NCI-H187 (cell line): ENCODE measurements at regions not wholly inside any gene's neighbourhood (a gene's known extent, or its start where the extent isn't known, plus 50 kb on each side); places are given as distances from the start of the nearest gene placed in this dataset.
"Not testable (repeated sequence)": the region's sequence is repeated elsewhere in the genome, so short reads cannot be mapped to it uniquely, and the experiment has no call there.

ENCODE experiments used
- DNase-seq, 2 experiments: peaks; one replicate each; lab custom pipeline; 2025; lab: John Stamatoyannopoulos, UW

DNA sequence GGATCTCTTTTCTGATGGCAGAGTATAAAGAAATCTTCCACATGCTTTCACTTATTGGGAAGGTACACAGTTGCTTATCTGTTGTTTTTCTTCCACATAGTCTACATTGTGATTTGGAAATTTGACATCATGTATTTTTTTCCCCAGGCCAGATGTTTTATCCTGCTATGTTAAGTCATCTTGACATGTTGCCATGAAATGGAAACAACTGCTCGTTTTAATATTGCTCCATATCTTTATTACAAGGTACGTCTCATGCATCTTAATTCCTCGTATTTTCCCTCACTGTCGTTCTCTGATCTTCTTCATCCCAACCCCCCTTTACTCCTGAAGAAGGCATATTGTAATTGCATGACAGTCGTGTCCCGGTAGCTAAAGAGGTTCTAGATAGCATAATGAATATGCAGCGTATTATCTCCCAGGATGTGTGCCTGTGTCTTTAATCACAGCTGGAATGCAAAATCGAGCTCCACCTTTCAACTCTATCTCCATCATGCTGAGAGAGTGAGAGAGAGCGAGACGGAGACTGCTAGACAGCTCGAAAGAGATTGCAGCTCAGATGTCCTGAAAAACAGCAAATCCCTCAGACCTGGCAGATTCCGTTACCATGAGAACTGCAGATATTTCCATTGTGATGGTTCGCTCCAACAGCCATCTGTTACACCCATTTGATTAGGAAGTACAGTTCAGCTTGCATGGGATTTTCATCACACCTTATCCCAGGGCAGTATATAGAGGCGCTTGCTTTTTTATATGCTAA is 281.7 kb downstream of the TMEM38B start:
- no peak for DNase-seq

DNA sequence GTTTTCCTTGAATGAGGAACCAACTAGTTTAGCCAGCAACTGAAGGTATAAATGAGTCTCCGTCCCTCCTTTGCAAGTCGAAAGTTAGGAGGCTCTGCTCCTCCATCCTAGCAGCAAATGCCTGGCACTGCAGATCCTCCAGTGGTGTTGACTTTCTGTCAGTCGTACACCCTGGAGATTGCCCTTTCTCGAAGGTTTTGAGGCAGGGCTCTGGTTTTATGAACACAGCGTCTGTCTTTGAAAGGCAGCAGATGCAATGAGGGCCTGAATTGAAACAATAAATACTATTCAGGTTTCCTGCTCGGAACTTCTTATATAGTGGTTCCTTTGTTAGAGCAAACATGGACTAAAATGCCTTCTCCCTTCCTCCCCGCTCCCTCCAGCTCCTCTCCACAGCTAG is 284.0 kb downstream of the TMEM38B start:
- no peak for DNase-seq

DNA sequence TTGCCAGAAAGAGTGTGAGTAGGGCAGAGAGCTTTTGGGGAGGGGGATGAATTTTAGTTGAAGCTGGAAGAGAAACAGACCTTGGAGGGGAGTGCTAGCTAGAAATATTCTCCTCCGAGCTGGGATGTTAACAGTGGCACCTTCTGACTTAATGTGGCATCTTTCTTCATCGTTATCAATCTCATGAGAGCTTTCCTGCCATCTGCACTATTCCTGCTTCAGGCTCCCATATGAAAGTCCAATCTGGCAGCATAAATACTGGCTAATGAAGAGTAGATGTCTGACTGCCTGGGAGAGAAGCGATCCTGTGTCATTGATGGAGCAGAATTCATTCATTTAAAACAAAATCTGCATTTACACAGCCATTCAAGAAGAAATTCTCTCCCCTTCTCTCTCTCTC is 284.5 kb downstream of the TMEM38B start:
- no peak for DNase-seq

DNA sequence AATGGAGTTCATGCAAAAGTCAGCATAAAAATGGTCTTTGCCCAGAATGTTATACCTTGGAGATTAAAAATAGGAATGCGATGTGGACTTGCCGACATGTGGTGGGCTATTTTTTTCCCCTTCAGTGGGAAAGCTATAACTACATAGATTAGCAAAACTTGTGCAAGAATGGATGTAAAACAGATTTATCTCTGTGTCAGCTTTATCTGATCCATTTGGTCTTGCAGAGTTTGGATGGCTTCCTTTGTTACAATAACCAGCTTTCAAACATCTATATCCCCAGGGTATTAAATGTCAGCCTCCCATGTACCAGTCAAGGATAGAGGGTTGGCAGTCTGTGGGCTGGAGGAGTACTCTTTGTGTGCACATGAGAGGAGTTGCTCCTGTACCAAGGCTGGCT is 284.9 kb downstream of the TMEM38B start:
- no peak for DNase-seq

DNA sequence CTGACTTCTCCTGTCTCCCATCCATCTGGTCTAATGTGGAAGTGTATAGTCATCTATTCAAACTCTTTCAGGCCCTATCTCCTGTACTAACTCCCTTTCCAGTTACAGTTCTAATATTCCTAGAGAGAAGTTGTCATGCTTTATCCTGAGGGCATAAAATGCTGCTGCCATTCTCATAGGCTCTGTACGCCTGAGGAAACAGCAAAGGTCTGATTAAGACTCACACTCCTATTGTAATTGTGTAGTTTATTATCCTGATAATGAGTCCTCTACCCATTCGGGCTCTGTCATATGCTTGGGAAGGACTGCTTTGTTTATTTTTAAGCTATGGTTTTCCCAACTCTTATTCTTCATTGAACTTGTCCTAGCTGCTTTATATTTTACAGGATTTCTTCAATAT is 290.4 kb downstream of the TMEM38B start:
- DNase-seq: no peak

DNA sequence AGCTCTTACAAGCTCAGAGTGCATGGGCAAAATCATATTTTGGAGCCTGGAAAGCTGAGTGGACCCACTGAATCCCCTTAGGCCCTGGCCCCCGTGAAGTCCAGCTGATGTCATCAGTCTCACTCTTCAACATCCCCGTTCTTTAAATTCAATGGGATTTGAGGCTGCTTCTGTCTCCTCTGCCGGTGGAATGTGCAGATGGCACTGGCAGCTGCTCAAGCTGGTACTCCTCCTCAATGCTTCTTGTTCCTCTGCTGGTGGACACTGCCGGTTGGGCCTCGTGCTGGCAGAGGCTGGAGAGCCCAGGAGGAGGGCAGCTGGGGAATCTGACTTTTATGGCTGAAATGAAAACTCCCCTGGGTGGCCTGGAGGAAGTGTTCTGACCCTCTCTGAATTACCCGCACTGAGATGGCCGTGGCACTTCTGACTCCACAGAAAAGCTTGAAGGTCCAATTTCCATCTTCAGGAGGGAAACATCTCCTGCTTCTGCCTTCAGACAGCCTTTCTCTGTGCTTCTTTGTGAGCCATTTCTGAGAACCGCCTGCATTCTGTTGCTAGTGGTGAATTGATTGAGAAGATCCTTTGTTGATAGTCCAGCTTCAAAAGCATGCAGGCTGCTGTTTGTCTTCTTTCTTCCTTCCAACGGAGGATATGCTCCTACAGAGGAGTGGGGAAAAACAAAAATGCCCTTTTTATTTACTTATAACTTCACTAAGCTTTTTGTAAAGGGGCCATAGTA is 298.9 kb downstream of the TMEM38B start:
- DNase-seq: no peak

DNA sequence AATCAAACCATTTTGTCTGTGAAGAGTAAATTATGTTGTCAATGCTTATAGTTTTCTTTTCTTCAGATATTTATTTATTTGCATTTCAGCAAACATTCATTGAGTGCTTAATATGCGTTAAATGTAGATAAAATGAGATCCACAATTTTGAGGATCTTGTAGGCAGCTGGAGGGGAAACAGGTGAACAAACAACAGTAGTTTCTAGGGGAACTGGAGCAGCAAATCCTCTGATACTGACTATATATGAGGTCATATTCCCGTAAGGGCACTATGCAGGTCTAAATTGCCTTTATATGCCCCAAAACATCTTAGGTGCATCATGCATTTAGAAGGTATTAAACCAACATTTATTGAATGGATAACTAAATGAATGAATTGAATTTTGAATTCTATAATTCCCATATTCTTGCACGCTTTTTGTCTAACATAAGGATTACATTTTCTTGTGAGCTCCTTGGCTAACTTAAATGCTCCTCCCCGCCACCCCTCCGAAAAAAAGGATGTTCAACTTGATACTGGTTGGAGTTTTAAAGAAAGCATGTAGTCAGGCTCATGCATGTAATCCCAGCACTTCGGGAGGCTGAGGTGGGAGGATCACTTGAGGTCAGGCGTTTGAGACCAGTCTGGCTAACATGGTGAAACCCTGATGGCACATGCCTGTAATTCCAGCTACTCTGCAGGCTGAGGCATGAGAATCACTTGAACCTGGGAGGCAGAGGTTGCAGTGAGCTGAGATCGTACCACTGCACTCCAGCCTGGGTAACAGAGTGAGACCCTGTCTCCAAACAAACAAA is 299.8 kb downstream of the TMEM38B start:
- no peak for DNase-seq

DNA sequence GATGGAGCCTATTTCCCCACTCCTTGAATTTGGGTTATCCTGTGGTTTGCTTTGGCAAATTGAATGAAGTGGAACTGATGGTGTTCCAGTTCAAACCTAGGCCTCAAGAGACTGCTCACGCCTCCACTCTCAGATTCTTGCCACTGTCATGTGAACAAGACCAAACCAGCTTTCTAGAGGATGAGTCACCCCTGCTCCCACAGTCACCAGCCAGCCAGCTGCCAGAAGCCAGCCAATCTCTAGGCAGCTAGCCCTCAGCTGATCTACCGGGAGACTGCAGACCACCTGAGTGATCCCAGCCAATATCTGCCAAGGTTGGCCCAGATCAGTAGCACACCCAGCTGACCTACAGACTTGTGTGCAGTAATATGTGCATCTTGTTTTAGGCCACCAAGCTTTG is 300.6 kb downstream of the TMEM38B start:
- DNase-seq: no peak

DNA sequence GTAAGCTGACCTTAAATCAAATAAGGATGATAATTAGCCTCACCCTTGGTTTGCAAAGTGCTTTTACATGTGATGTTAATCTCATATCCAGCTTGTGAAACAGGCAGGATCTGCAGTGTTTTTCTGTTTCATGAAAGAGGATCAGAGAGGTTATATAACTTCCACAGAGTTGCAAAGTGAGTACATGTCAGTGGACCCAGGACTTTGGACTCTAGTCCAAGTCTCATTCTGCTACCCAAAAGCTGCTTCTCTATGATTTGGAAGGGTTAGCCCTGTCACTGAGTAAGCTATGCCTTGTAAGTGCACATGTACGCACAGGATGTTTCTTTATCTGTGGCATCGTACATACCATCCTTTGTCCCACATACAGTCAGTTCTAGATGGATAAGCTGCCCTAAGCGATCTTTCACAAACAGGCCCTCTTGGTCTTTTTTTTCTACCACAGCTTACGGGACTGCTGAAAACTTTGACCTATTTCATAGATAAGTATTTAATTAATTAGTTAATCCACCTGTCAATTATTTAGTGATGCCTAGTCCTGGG is 322.9 kb downstream of the TMEM38B start:
- DNase-seq: no peak

DNA sequence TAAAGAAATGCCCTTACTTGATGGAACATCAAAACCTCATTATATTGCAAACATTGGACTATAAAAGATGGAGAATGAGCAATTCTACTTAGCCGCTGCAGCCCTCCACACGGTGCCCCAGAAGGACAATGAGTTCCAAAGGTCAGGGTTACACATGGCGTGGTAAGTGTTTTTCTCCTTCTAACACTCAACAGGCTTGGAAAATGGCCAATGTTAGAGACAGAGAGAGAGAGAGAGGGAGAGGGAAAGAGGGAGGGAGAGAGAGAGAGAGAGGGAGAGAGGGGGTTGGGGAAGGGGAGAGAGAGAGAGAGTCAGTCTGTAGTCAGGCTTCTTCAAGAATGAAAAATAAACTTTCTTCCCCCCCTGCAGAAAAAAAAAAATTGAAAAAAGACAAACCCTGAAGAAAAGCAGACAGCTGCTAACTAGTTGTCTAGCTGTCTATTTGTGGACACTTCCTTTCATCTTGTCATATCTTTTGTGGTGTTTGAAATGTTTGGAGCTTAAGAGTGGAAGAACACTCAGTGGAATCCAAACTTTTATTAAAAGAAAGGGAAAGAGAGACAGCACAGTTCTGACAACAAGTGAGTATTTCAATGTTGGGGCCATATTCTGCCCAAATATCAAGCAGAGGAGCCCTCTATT is 324.8 kb downstream of the TMEM38B start:
- no peak for DNase-seq

DNA sequence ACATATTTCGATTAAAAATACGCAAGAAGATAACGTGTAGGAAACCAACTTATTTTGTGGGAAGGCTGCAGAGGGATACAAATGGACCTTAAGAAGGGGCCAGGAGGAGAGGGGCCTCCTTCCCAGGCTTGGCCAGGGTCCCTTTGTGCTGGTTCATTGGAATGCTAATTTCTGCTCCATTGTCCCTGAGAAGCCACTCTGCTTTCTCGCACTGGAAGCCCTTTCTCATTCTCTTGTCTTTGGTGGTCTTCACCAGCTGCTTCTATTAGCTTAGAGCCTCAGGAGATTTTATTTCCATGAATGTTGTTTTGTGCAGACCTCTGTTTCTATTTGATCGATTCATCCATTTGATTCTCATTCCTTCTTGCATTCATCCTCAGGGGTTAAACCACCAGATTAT is 325.4 kb downstream of the TMEM38B start:
- DNase-seq: no peak

DNA sequence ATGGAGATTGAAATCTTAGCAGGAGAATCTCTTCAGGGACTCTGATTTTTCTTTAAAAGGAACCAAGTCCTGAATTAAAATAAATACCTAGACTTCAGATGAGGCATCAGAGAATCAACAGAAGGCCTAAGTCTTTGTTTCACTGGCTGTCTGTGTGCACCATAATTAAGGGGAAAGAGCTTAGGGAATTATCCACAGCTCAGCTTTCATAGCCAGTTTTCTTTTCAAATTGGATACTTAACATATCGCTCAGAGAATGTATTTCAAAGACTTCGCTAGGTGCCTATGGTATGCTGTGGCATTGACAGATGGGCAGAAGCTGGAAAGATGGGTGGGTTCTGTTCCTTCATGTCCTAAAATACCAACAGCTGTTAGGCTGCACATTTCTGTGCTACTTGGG is 325.8 kb downstream of the TMEM38B start:
- DNase-seq: no peak

DNA sequence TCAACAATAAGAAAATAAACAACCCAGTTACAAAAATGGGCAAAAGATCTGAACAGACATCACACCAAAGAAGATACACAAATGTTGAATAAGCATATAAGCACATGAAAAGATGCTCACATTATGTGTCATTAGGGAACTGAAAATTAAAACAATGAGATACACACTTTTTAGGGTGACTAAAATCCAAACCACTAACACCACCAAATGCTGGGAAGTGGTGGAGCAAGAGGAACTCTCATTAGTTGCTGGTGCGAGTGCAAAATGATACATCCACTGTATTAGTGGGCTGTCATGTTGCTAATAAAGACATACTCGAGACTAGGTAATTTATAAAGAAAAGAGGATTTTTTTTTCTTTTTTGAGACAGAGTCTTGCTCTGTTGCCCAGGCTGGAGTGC is 329.1 kb downstream of the TMEM38B start:
- DNase-seq: no peak

DNA sequence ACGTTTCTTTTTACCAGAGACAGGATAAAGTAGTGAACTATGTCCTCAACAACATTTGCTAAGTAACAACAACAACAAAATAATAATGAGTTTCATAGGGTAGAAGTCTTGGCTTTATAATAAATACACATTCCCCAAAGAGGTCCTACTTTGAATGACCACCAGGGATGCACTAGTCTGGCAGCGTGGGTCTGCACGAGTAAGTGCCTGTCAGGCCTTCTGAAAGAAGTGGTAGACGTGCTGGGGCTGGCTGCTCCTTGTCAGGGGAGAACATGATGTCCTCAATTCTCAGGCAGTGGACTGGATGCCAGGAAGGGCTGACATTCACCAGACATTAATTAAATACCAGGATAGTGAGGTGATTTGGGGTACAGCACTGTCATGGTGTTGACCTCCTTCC is 331.1 kb downstream of the TMEM38B start:
- DNase-seq: no peak

DNA sequence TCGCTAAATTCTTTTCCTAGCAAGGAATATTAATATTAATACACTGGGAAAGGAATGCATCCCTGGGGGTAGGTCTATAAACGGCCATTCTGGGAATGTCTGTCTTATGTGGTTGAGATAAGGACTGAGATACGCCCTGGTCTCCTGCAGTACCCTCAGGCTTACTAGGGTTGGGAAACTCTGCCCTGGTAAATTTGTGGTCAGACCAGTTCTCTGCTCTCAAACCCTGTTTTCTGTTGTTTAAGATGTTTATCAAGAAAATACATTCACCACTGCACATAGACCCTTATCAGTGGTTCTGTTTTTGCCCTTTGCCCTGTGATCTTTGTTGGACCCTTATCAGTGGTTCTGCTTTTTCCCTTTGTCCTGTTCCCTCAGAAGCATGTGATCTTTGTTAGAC is 335.8 kb downstream of the TMEM38B start:
- DNase-seq: not testable (repeated sequence)

DNA sequence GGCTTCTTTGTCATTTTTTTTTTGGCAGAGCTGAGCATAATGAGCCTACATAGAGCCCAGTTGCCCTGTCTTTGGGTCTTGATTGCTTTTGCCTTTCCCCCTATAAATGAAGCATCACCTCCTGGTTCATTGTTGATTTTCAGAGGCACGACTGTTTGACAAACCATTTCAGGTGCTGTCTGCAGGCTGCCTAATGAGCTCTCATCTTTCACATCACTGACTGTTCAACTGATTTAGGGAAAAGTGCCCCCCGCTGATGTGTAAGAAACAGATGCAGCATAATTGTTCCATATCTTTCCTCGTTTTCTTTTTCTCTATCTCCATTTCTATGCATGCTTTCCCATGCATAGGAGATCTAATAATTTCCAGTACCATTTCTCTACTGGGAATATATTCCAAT is 338.6 kb downstream of the TMEM38B start:
- DNase-seq: no peak

DNA sequence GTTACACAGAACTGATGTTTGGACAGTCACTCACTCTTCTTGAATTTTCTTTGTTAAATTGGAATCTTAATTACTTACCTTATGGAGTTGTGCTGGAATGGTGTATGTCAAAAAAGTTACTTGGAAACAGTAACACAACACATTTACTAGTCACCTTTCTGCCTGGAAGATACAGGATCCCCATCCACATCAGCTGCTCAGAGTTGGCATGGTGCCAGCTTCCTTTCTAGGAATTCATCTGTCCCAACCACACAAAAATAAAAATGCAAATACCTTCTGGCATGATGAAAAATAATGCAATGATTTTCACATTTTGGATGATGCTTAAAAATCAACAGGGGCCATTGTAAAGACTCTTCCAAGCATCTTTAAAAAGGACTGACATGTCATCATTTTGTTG is 341.5 kb downstream of the TMEM38B start:
- no peak for DNase-seq

DNA sequence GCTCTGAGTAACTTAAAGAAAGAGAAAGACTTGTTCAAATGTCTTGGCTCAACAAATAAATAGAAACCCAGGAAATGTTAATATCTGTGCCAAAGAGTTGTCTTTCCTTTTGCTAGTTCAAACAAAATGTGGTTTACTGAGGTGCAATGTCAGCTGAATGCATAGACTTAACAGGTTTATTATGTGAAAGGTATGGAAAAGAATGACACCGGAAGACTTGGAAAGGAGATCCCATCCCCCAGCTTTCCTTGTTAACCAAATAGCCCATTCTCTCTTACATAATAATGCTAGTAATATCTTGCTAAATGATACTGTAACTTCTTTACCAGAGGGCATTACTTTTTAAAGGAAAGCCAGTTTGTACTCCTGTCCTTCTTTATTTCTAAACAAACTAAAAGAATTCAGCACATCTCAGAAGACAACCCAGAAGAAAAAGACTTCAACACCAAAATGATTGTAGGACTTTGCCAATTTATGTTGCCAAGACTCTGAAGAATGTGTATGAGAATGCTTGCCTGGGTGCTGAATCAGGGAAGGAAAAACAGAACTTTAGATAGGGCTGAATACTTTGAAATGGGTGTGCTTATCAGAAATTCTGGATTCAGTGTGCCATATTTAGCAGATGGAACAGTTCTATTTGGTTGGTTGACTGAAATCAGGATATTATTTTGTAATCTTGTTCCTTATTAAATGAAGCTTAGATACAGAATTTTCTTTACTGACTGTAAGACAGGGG is 344.1 kb downstream of the TMEM38B start:
- no peak for DNase-seq

DNA sequence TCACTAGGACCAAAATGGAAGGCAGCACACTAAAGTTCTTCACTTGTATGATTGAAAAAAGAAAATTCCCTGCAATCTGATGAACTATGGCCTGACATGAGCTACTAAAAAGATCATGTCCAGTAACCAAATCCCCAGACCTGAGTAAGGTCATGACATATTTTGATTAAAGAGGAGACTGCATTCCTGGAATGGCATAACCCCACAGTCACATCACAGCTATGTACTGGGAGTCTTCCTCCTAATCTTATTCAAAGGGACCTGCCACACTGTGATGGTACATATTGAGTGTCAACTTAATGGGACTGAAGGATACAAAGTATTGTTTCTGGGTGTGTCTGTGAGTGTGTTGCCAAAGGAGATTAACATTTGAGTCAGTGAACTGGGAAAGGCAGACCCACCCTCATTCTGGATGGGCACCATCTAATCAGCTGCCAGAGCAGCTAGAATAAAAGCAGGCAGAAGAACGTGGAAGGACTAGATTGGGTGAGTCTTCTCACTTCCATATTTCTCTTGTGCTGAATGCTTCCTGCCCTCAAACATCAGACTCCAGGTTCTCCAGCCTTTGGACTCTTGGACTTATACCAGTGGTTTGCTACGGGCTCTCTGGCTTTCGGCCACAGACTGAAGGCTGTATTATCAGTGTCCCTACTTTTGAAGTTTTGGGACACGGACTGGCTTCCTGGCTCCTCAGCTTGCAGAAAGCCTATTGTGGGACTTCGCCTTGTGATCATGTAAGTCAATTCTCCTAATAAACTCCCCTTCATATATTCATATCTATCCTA is 345.0 kb downstream of the TMEM38B start:
- no peak for DNase-seq

DNA sequence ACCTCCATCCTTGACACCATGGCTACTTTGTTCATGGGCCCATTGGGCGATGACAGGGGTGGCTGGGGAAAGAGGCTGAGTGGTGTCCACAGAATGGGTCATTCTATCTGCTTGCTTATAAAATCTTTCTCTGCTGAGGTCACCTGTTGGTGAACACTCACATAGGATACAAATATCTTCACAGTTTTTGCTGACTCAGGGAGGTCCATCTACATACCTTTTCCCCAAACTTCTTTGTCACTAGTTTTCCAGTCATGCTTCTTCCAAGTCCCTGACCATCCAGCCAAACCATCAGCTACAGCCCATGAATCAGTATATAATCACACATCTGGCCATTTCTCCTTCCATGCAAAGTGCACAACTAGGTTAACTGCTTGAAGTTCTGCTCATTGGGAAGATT is 347.6 kb downstream of the TMEM38B start:
- DNase-seq: not testable (repeated sequence)

DNA sequence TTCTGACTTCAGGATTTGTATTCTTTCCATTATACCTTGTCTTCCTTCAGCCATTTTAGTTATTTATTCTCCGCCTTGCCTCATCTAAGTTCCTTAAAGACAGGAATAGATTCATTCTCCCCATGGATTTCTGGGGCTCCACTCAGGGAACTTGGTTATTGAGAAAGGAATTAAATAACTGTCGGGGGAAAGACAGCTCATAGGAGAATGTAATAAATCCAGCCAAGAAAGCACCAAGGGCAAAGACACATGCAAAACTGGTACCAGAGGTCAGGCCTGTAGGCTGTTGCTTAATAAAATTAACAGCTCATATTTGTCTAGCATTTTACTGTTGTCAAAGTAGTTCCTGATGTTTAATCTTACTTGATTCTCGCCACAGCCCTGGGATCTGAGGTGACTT is 357.2 kb downstream of the TMEM38B start:
- DNase-seq: no peak
